ENCODE measurements at regions not wholly inside any gene's neighbourhood (a gene's known extent, or its start where the extent isn't known, plus 50 kb on each side); places are given as distances from the start of the nearest gene placed in this dataset.

DNA sequence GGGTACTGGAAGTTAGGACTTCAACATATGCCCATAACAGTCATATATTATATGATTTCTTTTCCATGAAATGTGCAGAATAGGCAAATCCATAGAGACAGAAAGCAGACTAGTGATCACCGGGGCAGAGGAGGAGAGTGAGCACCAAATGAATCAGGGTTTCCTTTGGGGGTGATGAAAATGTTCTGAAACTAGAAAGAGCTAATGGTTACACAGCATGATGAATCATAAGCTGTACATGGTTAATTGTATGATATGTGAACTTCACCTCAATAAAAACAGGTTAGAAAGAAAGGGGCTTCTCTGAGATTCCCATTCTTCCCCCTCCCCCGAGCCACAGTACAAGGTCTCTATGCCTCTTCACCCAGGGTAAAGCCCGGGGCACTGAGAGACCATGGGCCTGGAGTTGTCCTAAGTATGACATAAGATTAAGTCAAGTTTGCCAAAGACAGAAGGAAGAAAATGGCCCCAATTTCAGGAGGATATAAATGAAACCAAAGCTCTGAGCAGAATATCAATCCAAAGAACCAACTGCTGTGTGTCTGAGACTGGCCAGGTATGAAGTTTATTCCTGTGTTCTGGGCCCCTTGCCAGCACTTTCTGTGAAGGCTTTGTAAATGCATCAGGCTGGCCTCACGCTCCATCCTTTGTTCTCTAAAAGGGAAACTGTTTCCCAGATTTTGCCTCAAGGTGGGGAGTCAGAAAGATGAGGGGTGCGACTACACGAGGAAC, 243.8 kb downstream of the CDK5RAP2 start:
- TF ChIP-seq, protein P1, sequence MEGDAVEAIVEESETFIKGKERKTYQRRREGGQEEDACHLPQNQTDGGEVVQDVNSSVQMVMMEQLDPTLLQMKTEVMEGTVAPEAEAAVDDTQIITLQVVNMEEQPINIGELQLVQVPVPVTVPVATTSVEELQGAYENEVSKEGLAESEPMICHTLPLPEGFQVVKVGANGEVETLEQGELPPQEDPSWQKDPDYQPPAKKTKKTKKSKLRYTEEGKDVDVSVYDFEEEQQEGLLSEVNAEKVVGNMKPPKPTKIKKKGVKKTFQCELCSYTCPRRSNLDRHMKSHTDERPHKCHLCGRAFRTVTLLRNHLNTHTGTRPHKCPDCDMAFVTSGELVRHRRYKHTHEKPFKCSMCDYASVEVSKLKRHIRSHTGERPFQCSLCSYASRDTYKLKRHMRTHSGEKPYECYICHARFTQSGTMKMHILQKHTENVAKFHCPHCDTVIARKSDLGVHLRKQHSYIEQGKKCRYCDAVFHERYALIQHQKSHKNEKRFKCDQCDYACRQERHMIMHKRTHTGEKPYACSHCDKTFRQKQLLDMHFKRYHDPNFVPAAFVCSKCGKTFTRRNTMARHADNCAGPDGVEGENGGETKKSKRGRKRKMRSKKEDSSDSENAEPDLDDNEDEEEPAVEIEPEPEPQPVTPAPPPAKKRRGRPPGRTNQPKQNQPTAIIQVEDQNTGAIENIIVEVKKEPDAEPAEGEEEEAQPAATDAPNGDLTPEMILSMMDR (IDR thresholded peaks at IDR 0.05), result no peak
- TF ChIP-seq, protein P2, sequence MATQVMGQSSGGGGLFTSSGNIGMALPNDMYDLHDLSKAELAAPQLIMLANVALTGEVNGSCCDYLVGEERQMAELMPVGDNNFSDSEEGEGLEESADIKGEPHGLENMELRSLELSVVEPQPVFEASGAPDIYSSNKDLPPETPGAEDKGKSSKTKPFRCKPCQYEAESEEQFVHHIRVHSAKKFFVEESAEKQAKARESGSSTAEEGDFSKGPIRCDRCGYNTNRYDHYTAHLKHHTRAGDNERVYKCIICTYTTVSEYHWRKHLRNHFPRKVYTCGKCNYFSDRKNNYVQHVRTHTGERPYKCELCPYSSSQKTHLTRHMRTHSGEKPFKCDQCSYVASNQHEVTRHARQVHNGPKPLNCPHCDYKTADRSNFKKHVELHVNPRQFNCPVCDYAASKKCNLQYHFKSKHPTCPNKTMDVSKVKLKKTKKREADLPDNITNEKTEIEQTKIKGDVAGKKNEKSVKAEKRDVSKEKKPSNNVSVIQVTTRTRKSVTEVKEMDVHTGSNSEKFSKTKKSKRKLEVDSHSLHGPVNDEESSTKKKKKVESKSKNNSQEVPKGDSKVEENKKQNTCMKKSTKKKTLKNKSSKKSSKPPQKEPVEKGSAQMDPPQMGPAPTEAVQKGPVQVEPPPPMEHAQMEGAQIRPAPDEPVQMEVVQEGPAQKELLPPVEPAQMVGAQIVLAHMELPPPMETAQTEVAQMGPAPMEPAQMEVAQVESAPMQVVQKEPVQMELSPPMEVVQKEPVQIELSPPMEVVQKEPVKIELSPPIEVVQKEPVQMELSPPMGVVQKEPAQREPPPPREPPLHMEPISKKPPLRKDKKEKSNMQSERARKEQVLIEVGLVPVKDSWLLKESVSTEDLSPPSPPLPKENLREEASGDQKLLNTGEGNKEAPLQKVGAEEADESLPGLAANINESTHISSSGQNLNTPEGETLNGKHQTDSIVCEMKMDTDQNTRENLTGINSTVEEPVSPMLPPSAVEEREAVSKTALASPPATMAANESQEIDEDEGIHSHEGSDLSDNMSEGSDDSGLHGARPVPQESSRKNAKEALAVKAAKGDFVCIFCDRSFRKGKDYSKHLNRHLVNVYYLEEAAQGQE (IDR thresholded peaks at IDR 0.05), result no peak
- TF ChIP-seq BHLHE40 (IDR thresholded peaks at IDR 0.05; ENCODE audit: low read depth, low read length) (no peak), TFCP2L1 (CRISPR knock-in tag; IDR thresholded peaks at IDR 0.05) (no peak), EHMT2 (IDR thresholded peaks at IDR 0.05; ENCODE audit: low read depth) (no peak), EP300 (IDR thresholded peaks at IDR 0.05) (no peak), HOXA7 (CRISPR knock-in tag; IDR thresholded peaks at IDR 0.05) (no peak), RFX5 (IDR thresholded peaks at IDR 0.05) (no peak), POLR2A (IDR thresholded peaks at IDR 0.05; ENCODE audit: low read length) (no peak), HOXB5 (CRISPR knock-in tag; IDR thresholded peaks at IDR 0.05) (no peak), ZSCAN20 (CRISPR knock-in tag; IDR thresholded peaks at IDR 0.05) (no peak), CEBPB (IDR thresholded peaks at IDR 0.05) (no peak), FOSB (CRISPR knock-in tag; IDR thresholded peaks at IDR 0.05) (no peak)
- TF ChIP-seq, protein P3, sequence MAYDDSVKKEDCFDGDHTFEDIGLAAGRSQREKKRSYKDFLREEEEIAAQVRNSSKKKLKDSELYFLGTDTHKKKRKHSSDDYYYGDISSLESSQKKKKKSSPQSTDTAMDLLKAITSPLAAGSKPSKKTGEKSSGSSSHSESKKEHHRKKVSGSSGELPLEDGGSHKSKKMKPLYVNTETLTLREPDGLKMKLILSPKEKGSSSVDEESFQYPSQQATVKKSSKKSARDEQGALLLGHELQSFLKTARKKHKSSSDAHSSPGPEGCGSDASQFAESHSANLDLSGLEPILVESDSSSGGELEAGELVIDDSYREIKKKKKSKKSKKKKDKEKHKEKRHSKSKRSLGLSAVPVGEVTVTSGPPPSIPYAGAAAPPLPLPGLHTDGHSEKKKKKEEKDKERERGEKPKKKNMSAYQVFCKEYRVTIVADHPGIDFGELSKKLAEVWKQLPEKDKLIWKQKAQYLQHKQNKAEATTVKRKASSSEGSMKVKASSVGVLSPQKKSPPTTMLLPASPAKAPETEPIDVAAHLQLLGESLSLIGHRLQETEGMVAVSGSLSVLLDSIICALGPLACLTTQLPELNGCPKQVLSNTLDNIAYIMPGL (CRISPR knock-in tag; IDR thresholded peaks at IDR 0.05; ENCODE audit: borderline replicate concordance), result no peak

All from A549 (cell line).